ENCODE measurements at regions not wholly inside any gene's neighbourhood (a gene's known extent, or its start where the extent isn't known, plus 50 kb on each side); places are given as distances from the start of the nearest gene placed in this dataset.

GRCh38 chr18:26685438-26686157 is 137.2 kb upstream of the KCTD1 start:
- H3K27me3 ChIP-seq, result no peaks in the 10 kb centered on the region
- no peak overlapping the region for H3K4me3 ChIP-seq
- TF ChIP-seq POLR2A (IDR thresholded peaks at IDR 0.05), result no peak
- no peak for TF ChIP-seq CTCF (IDR thresholded peaks at IDR 0.05)
- TF ChIP-seq POLR2AphosphoS5 (IDR thresholded peaks at IDR 0.05), result no peak
- no peaks in the 10 kb centered on the region for H3K4me1 ChIP-seq
- no peaks in the 10 kb centered on the region for H3K36me3 ChIP-seq
- no peaks in the 10 kb centered on the region for H3K9me3 ChIP-seq
- H3K27ac ChIP-seq, result peak overlapping the region; percentile 4 to 43
- intact Hi-C loops (cut with DNase I; ENCODE audit: low total_unique reads), result no loop called here
- DNase-seq (ENCODE audit: low spot score in 2 of 2), result no peak

GRCh38 chr18:26677957-26678356 is 129.6 kb upstream of the KCTD1 start:
- no peaks in the 10 kb centered on the region for H3K4me1 ChIP-seq
- no peaks in the 10 kb centered on the region for H3K36me3 ChIP-seq
- H3K9me3 ChIP-seq, result no peaks in the 10 kb centered on the region
- no peak for TF ChIP-seq CTCF (IDR thresholded peaks at IDR 0.05)
- no peak for TF ChIP-seq POLR2A (IDR thresholded peaks at IDR 0.05)
- no peak for TF ChIP-seq POLR2AphosphoS5 (IDR thresholded peaks at IDR 0.05)
- no peak for DNase-seq (ENCODE audit: low spot score in 2 of 2)
- no peak overlapping the region for H3K4me3 ChIP-seq
- intact Hi-C loops (cut with DNase I; ENCODE audit: low total_unique reads), result no loop called here
- H3K27me3 ChIP-seq, result no peaks in the 10 kb centered on the region
- no peak overlapping the region for H3K27ac ChIP-seq

- H3K9me3 ChIP-seq, result no peaks in the 10 kb centered on the region
- H3K4me1 ChIP-seq, result no peaks in the 10 kb centered on the region
- no peaks in the 10 kb centered on the region for H3K36me3 ChIP-seq
- no peak for DNase-seq (ENCODE audit: low spot score in 2 of 2)
- no peak overlapping the region for H3K4me3 ChIP-seq
- no peaks in the 10 kb centered on the region for H3K27me3 ChIP-seq
- H3K27ac ChIP-seq, result no peak overlapping the region
- intact Hi-C loops (cut with DNase I; ENCODE audit: low total_unique reads), result no loop called here
- no peak for TF ChIP-seq POLR2AphosphoS5 (IDR thresholded peaks at IDR 0.05)
- no peak for TF ChIP-seq CTCF (IDR thresholded peaks at IDR 0.05)
Observed at GRCh38 chr18:26667046-26667445, 118.7 kb upstream of the KCTD1 start.

- intact Hi-C loops (cut with DNase I; ENCODE audit: low total_unique reads), result no loop called here
- H3K36me3 ChIP-seq, result no peaks in the 10 kb centered on the region
- H3K9me3 ChIP-seq, result no peaks in the 10 kb centered on the region
- DNase-seq (ENCODE audit: low spot score in 2 of 2), result no peak
- H3K4me3 ChIP-seq, result no peak overlapping the region
- TF ChIP-seq CTCF (IDR thresholded peaks at IDR 0.05), result no peak
- no peaks in the 10 kb centered on the region for H3K27me3 ChIP-seq
- H3K4me1 ChIP-seq, result no peaks in the 10 kb centered on the region
- no peak overlapping the region for H3K27ac ChIP-seq
Observed at GRCh38 chr18:26662996-26663395, 114.6 kb upstream of the KCTD1 start.

GRCh38 chr18:26657631-26658581 is 109.6 kb upstream of the KCTD1 start:
- Histone ChIP-seq H3K4me1 (no peaks in the 10 kb centered on the region), H3K36me3 (no peaks in the 10 kb centered on the region), H3K9me3 (no peaks in the 10 kb centered on the region), H3K27ac (peak overlapping the region; percentile 92 to 94), H3K27me3 (no peaks in the 10 kb centered on the region), H3K4me3 (peak overlapping the region; percentile 71 to 88 (median 78))
- TF ChIP-seq POLR2A (IDR thresholded peaks at IDR 0.05) (no peak), CTCF (IDR thresholded peaks at IDR 0.05) (no peak), POLR2AphosphoS5 (IDR thresholded peaks at IDR 0.05) (no peak)
- DNase-seq (ENCODE audit: low spot score in 2 of 2), result no peak
- intact Hi-C loops (cut with DNase I; ENCODE audit: low total_unique reads), result loop anchor here (10.0 kb wide), 1 partner anchor 577 kb away; no protein-coding TSS in a partner anchor

Measured in breast epithelium (tissue), 4 donors.